Effector memory CD4-positive, alpha-beta T cell (primary cell): ENCODE measurements at regions not wholly inside any gene's neighbourhood (a gene's known extent, or its start where the extent isn't known, plus 50 kb on each side); places are given as distances from the start of the nearest gene placed in this dataset.
"Not testable (repeated sequence)": the region's sequence is repeated elsewhere in the genome, so short reads cannot be mapped to it uniquely, and the experiment has no call there.

Experiments
- DNase-seq, 3 donors: peaks; one replicate each; pipeline ENCODE4 v3.0.0-alpha.2; 2020
- H3K27ac ChIP-seq: 2 replicates; pipeline ENCODE4 v1.7.0; 2013; ENCODE audit warnings: mild to moderate bottlenecking, low read length, moderate library complexity; ENCODE audit not compliant: insufficient read depth, poor library complexity, severe bottlenecking
- H3K27me3 ChIP-seq: replicated peaks from 2 replicates; pipeline ENCODE4 v1.7.0; 2013; ENCODE audit warnings: mild to moderate bottlenecking, low read length; ENCODE audit not compliant: insufficient read depth, control insufficient read depth, poor library complexity, severe bottlenecking
- H3K36me3 ChIP-seq: 2 replicates; pipeline ENCODE4 v1.7.0; 2013; ENCODE audit warnings: mild to moderate bottlenecking, low read length, moderate library complexity; ENCODE audit not compliant: control insufficient read depth, insufficient read depth
- H3K4me1 ChIP-seq: 2 replicates; pipeline ENCODE4 v1.7.0; 2013; ENCODE audit warnings: low read length, mild to moderate bottlenecking; ENCODE audit not compliant: control insufficient read depth, insufficient read depth, poor library complexity, severe bottlenecking
- H3K4me3 ChIP-seq: 2 replicates; pipeline ENCODE4 v1.7.0; 2013; ENCODE audit warnings: low read length, low read depth, mild to moderate bottlenecking; ENCODE audit not compliant: insufficient read depth, poor library complexity, severe bottlenecking
- H3K9me3 ChIP-seq: 2 replicates; pipeline ENCODE4 v1.7.0; 2013; ENCODE audit warnings: mild to moderate bottlenecking, low read length, moderate library complexity; ENCODE audit not compliant: control insufficient read depth

- Histone ChIP-seq H3K27me3 (no peaks in the 10 kb centered on the region), H3K27ac (no peak overlapping the region), H3K4me1 (no peaks in the 10 kb centered on the region), H3K36me3 (no peaks in the 10 kb centered on the region), H3K9me3 (no peaks in the 10 kb centered on the region), H3K4me3 (no peak overlapping the region)
- DNase-seq = no peak
These were observed 255.0 kb upstream of the HTR1E start for GRCh38 chr6:86682297-86682696.

- H3K36me3 ChIP-seq, H3K27ac ChIP-seq, H3K27me3 ChIP-seq, DNase-seq, H3K9me3 ChIP-seq, H3K4me1 ChIP-seq, H3K4me3 ChIP-seq: not testable (repeated sequence)
These were observed 256.2 kb upstream of the HTR1E start for GRCh38 chr6:86681140-86681539.

GRCh38 chr6:86672125-86672524 lies 265.2 kb upstream of the HTR1E start:
- not testable (repeated sequence) for H3K36me3 ChIP-seq, H3K4me1 ChIP-seq, H3K27ac ChIP-seq, H3K27me3 ChIP-seq, DNase-seq, H3K9me3 ChIP-seq, H3K4me3 ChIP-seq

- Histone ChIP-seq H3K4me1 (no peaks in the 10 kb centered on the region), H3K27me3 (no peaks in the 10 kb centered on the region), H3K36me3 (no peaks in the 10 kb centered on the region), H3K27ac (no peak overlapping the region), H3K4me3 (no peak overlapping the region), H3K9me3 (no peaks in the 10 kb centered on the region)
- DNase-seq = no peak
These were observed 280.1 kb upstream of the HTR1E start for GRCh38 chr6:86657192-86657591.

- DNase-seq = no peak
- no peaks in the 10 kb centered on the region for H3K27me3 ChIP-seq
- H3K4me3 ChIP-seq = no peak overlapping the region
- H3K27ac ChIP-seq = no peak overlapping the region
- no peaks in the 10 kb centered on the region for H3K4me1 ChIP-seq
- H3K9me3 ChIP-seq = no peaks in the 10 kb centered on the region
- no peaks in the 10 kb centered on the region for H3K36me3 ChIP-seq
These were observed 308.2 kb upstream of the HTR1E start for GRCh38 chr6:86629123-86629522.

- no peak overlapping the region for H3K27ac ChIP-seq
- no peaks in the 10 kb centered on the region for H3K27me3 ChIP-seq
- H3K4me1 ChIP-seq = no peaks in the 10 kb centered on the region
- no peaks in the 10 kb centered on the region for H3K36me3 ChIP-seq
- no peaks in the 10 kb centered on the region for H3K9me3 ChIP-seq
- no peak overlapping the region for H3K4me3 ChIP-seq
- no peak for DNase-seq
These were observed 317.9 kb upstream of the HTR1E start for GRCh38 chr6:86619428-86619827.

- no peak for DNase-seq
- no peaks in the 10 kb centered on the region for H3K4me1 ChIP-seq
These were observed 322.0 kb upstream of the HTR1E start for GRCh38 chr6:86615299-86615698.

GRCh38 chr6:86609549-86610388 lies 327.6 kb upstream of the HTR1E start:
- Histone ChIP-seq H3K36me3 (no peaks in the 10 kb centered on the region), H3K27me3 (no peaks in the 10 kb centered on the region), H3K4me3 (no peak overlapping the region), H3K27ac (no peak overlapping the region), H3K9me3 (no peaks in the 10 kb centered on the region), H3K4me1 (no peaks in the 10 kb centered on the region)
- DNase-seq = no peak

More at GRCh38 chr6:86615299-86615698, 322.0 kb upstream of the HTR1E start:
- no peaks in the 10 kb centered on the region for H3K36me3 ChIP-seq
- H3K27ac ChIP-seq = no peak overlapping the region
- no peaks in the 10 kb centered on the region for H3K9me3 ChIP-seq
- H3K4me3 ChIP-seq = no peak overlapping the region
- H3K27me3 ChIP-seq = no peaks in the 10 kb centered on the region

- H3K4me1 ChIP-seq, H3K4me3 ChIP-seq, H3K27me3 ChIP-seq, H3K27ac ChIP-seq, H3K36me3 ChIP-seq, DNase-seq, H3K9me3 ChIP-seq: not testable (repeated sequence)
These were observed 334.0 kb upstream of the HTR1E start for GRCh38 chr6:86603364-86603763.

- DNase-seq = not testable (repeated sequence)
These were observed 335.2 kb upstream of the HTR1E start for GRCh38 chr6:86602093-86602492.

More at GRCh38 chr6:86602093-86602492, 335.2 kb upstream of the HTR1E start:
- not testable (repeated sequence) for H3K4me1 ChIP-seq, H3K9me3 ChIP-seq, H3K27ac ChIP-seq, H3K27me3 ChIP-seq, H3K36me3 ChIP-seq, H3K4me3 ChIP-seq
